Tibial artery (tissue), 4 donors: ENCODE measurements at regions not wholly inside any gene's neighbourhood (a gene's known extent, or its start where the extent isn't known, plus 50 kb on each side); places are given as distances from the start of the nearest gene placed in this dataset.
"Not testable (repeated sequence)": the region's sequence is repeated elsewhere in the genome, so short reads cannot be mapped to it uniquely, and the experiment has no call there.

Source experiments
- DNase-seq, 2 donors: peaks; one replicate each; pipeline ENCODE4 v3.0.0-alpha.2; 2019
- H3K27ac ChIP-seq, 2 donors: fragments of 200-600 bp; sonication (generic) in 1 of 2; 1 replicate in 1 of 2; 2 replicates in 1 of 2; pipeline ENCODE4 v1.5.1; 2018 to 2019; ENCODE audit warnings: mild to moderate bottlenecking in 1 of 2
- H3K27me3 ChIP-seq, 2 donors: fragments of 200-600 bp; sonication (generic) in 1 of 2; one replicate each; pipeline versions ENCODE4 v1.5.1 to v1.6.0; 2016 to 2019
- H3K36me3 ChIP-seq, 3 donors: fragments of 200-600 bp; sonication (generic) in 2 of 3; one replicate each; pipeline ENCODE4 v1.5.1; 2016 to 2019; ENCODE audit warnings: mild to moderate bottlenecking in 2 of 3
- H3K4me1 ChIP-seq, 4 donors: fragments of 200-600 bp; sonication (generic) in 2 of 4; 1 replicate in 3 of 4; 2 replicates in 1 of 4; pipeline ENCODE4 v1.5.1; 2016 to 2019
- H3K4me3 ChIP-seq, 2 donors: fragments of 200-600 bp; sonication (generic) in 1 of 2; 1 replicate in 1 of 2; 2 replicates in 1 of 2; pipeline ENCODE4 v1.5.1; 2018 to 2019; ENCODE audit warnings: mild to moderate bottlenecking in 2 of 2
- H3K9me3 ChIP-seq, 3 donors: fragments of 200-600 bp; sonication (generic) in 1 of 3; one replicate each; pipeline ENCODE4 v1.5.1; 2016 to 2019
- CTCF ChIP-seq, 2 experiments: fragments of 200-600 bp in 1 of 2; fragments of 450-650 bp in 1 of 2; IDR thresholded peaks; one replicate each; pipeline ENCODE4 v1.5.1; 2017 to 2019; ENCODE audit warnings: antibody characterized with exemption in 2 of 2, mild to moderate bottlenecking in 1 of 2, moderate library complexity in 1 of 2
- intact Hi-C: fragments of 100-400 bp; cut with DNase I; formaldehyde crosslinking; loops from one replicate; pipeline ENCODE4 v1.15.0; 2023; ENCODE audit warnings: low total_unique reads

GRCh38 chrX:40808203-40808602, 72.9 kb upstream of the MED14 start:
- TF ChIP-seq CTCF (IDR thresholded peaks at IDR 0.05): no peak
- DNase-seq: no peak
- no peaks in the 10 kb centered on the region for H3K9me3 ChIP-seq
- H3K4me3 ChIP-seq: no peak overlapping the region
- H3K36me3 ChIP-seq: no peaks in the 10 kb centered on the region
- no peak overlapping the region for H3K27ac ChIP-seq
- H3K27me3 ChIP-seq: no peaks in the 10 kb centered on the region
- intact Hi-C loops: no loop called here
- no peaks in the 10 kb centered on the region for H3K4me1 ChIP-seq

GRCh38 chrX:40809210-40809609, 73.9 kb upstream of the MED14 start:
- Histone ChIP-seq H3K9me3 (no peaks in the 10 kb centered on the region), H3K27ac (no peak overlapping the region), H3K4me1 (no peaks in the 10 kb centered on the region), H3K4me3 (no peak overlapping the region), H3K27me3 (no peaks in the 10 kb centered on the region), H3K36me3 (no peaks in the 10 kb centered on the region)
- intact Hi-C loops: no loop called here
- no peak for TF ChIP-seq CTCF (IDR thresholded peaks at IDR 0.05)
- no peak for DNase-seq

GRCh38 chrX:40815045-40815444, 79.7 kb upstream of the MED14 start:
- H3K9me3 ChIP-seq, H3K27me3 ChIP-seq, intact Hi-C loops, H3K27ac ChIP-seq, DNase-seq, H3K4me1 ChIP-seq, H3K4me3 ChIP-seq, H3K36me3 ChIP-seq: not testable (repeated sequence)

- no peaks in the 10 kb centered on the region for H3K36me3 ChIP-seq
- H3K4me3 ChIP-seq: no peak overlapping the region
- no peak for DNase-seq
- no peak overlapping the region for H3K27ac ChIP-seq
- no peaks in the 10 kb centered on the region for H3K4me1 ChIP-seq
- no peaks in the 10 kb centered on the region for H3K9me3 ChIP-seq
- H3K27me3 ChIP-seq: no peaks in the 10 kb centered on the region
- intact Hi-C loops: no loop called here
- no peak for TF ChIP-seq CTCF (IDR thresholded peaks at IDR 0.05)
Measured at GRCh38 chrX:40816906-40817305, 81.6 kb upstream of the MED14 start.

GRCh38 chrX:40818236-40818635, 82.9 kb upstream of the MED14 start:
- Histone ChIP-seq H3K27me3 (no peaks in the 10 kb centered on the region), H3K27ac (no peak overlapping the region), H3K9me3 (no peaks in the 10 kb centered on the region), H3K4me1 (no peaks in the 10 kb centered on the region), H3K4me3 (no peak overlapping the region), H3K36me3 (no peaks in the 10 kb centered on the region)
- DNase-seq: no peak
- no peak for TF ChIP-seq CTCF (IDR thresholded peaks at IDR 0.05)
- intact Hi-C loops: no loop called here

- intact Hi-C loops: no loop called here
- Histone ChIP-seq H3K27ac (no peak overlapping the region), H3K27me3 (no peaks in the 10 kb centered on the region), H3K4me1 (no peaks in the 10 kb centered on the region), H3K9me3 (no peaks in the 10 kb centered on the region), H3K36me3 (no peaks in the 10 kb centered on the region), H3K4me3 (no peak overlapping the region)
- TF ChIP-seq CTCF (IDR thresholded peaks at IDR 0.05): no peak
- DNase-seq: no peak
Measured at GRCh38 chrX:40821780-40822179, 86.4 kb upstream of the MED14 start.
